ENCODE measurements at regions not wholly inside any gene's neighbourhood (a gene's known extent, or its start where the extent isn't known, plus 50 kb on each side); places are given as distances from the start of the nearest gene placed in this dataset.

DNA sequence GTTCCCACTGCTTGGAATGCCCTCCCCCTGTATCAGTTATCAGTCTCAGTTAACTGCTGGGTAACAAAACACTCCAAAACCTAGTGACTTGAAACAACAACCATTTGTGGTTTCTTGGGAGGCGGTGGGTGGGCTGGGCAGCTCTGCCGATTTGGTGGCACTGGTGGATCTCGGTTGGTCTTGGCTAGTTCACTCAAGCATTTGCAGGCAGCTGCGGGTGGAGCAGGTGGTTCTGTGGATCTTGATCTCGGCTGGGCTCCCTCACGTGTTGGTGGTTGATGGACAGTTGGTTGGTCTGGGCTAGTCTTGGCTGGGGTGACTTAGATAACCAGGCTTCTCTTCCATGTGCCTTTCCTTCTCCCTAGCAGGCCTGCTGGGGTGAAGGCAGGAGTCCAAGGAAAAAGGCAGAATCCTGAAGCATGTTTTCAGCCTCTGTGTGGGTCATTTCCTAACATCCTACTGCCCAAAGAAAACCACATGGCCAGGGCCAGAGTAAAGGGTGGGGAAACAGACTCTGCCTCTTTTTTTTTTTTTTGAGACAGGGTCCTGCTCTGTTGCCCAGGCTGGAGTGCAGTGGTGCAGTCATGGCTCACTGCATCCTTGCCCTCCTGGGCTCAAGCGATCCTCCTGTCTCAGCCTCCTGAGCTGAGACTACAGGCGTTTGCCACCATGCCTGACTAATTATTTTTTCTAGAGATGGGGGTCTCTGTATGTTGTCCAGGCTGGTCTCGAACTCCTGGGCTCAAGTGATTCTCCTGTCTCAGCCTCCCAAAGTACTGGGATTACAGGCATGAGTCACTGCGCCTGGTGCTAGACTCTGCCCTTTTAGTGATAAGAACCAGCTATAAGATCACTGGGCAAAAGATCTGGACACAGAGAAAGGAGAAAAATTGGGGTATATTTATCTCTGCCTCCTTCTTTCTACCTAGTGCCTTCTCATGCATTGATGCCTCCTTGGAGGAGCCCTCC, 183.7 kb downstream of the RGS3 start:
- ChIA-PET POLR2A (no interaction called here), CTCF (interaction anchor here (0.6 to 2.2 kb wide), 5 partner anchors 11 to 139 kb away, joined by 3 to 6 read pairs (median 4); no protein-coding TSS in a partner anchor)

GRCh38 chr9:113648048-113648447, 184.5 kb downstream of the RGS3 start:
- no peaks in the 10 kb centered on the region for H3K36me3 Mint-ChIP-seq (ENCODE audit: low read depth)
- peaks cover 12% of the 10 kb centered on the region for H3K27me3 Mint-ChIP-seq
- CTCF ChIA-PET: interaction anchor here (1.1 to 2.2 kb wide), 3 partner anchors 10 to 14 kb away, joined by 4 to 5 read pairs (median 4); no protein-coding TSS in a partner anchor
- H3K9me3 Mint-ChIP-seq: no peaks in the 10 kb centered on the region
- H3K27ac Mint-ChIP-seq: no peak overlapping the region
- no peak overlapping the region for H3K4me3 Mint-ChIP-seq
- H3K4me1 Mint-ChIP-seq: no peaks in the 10 kb centered on the region
- POLR2A ChIA-PET: no interaction called here
- no peak for DNase-seq

More for the DNA sequence above, 183.7 kb downstream of the RGS3 start:
- no peak overlapping the region for H3K4me3 Mint-ChIP-seq
- H3K9me3 Mint-ChIP-seq: no peaks in the 10 kb centered on the region
- H3K27me3 Mint-ChIP-seq: peaks cover 17% of the 10 kb centered on the region
- H3K27ac Mint-ChIP-seq: no peak overlapping the region
- H3K4me1 Mint-ChIP-seq: no peaks in the 10 kb centered on the region
- DNase-seq: no peak
- no peaks in the 10 kb centered on the region for H3K36me3 Mint-ChIP-seq (ENCODE audit: low read depth)

DNA sequence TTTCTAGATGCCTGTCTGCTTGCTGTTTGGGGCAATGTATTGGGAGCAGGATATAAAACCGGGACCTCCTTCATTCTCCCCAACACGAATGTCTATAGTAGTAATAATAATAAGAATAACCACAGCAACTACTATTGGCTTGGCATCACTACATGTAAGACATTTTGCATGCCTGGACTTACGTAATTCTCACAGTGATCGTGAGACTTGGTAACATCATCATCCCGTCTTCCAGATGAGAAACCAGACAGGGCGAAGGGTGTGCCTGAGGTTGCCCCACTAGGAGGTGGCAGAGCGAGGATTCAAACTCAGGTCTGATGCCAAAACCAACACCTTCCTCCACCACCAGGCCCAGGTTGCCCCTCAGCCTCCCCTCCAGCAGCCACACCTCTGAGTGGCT, 185.1 kb downstream of the RGS3 start:
- no peaks in the 10 kb centered on the region for H3K4me1 Mint-ChIP-seq

GRCh38 chr9:113649054-113649453, 185.5 kb downstream of the RGS3 start:
- ChIA-PET POLR2A (no interaction called here), CTCF (interaction anchor here (1.4 kb wide), 1 partner anchor 9 kb away, joined by 3 read pairs; no protein-coding TSS in a partner anchor)
- Mint-ChIP-seq H3K36me3 (ENCODE audit: low read depth) (no peaks in the 10 kb centered on the region), H3K9me3 (no peaks in the 10 kb centered on the region), H3K27ac (no peak overlapping the region), H3K4me3 (no peak overlapping the region), H3K27me3 (peaks cover 5% of the 10 kb centered on the region), H3K4me1 (no peaks in the 10 kb centered on the region)
- DNase-seq: no peak

More for the DNA sequence above, 185.1 kb downstream of the RGS3 start:
- Mint-ChIP-seq H3K27ac (no peak overlapping the region), H3K27me3 (peaks cover 9% of the 10 kb centered on the region), H3K4me3 (no peak overlapping the region), H3K9me3 (no peaks in the 10 kb centered on the region), H3K36me3 (ENCODE audit: low read depth) (no peaks in the 10 kb centered on the region)
- CTCF ChIA-PET: interaction anchor here (2.2 kb wide), 1 partner anchor 13 kb away, joined by 5 read pairs; no protein-coding TSS in a partner anchor
- POLR2A ChIA-PET: no interaction called here
- DNase-seq: no peak

DNA sequence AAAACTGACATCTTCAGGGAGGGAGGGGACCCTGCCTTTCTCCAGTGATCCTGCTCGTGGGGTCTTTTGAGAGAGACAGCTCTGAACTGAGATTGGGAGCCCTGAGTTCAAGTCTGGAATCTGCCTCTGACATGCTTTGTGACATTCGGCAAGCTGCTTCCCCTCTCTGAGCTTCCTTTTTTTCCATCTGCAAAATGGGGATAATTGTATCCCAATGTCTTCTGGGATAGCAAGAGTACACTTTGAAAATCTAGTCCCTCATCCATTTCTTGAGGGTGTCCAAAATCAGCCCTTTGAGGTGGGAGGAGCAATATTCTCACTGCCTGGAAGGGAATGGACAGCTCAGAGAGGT, 186.3 kb downstream of the RGS3 start:
- Mint-ChIP-seq H3K27me3 (no peaks in the 10 kb centered on the region), H3K4me1 (peaks cover under 1% of the 10 kb centered on the region), H3K4me3 (no peak overlapping the region), H3K27ac (no peak overlapping the region), H3K9me3 (no peaks in the 10 kb centered on the region), H3K36me3 (ENCODE audit: low read depth) (no peaks in the 10 kb centered on the region)
- no peak for DNase-seq
- ChIA-PET CTCF (interaction anchor here (1.2 to 1.5 kb wide), 4 partner anchors 8 to 135 kb away, joined by 3 read pairs; no protein-coding TSS in a partner anchor), POLR2A (no interaction called here)

DNA sequence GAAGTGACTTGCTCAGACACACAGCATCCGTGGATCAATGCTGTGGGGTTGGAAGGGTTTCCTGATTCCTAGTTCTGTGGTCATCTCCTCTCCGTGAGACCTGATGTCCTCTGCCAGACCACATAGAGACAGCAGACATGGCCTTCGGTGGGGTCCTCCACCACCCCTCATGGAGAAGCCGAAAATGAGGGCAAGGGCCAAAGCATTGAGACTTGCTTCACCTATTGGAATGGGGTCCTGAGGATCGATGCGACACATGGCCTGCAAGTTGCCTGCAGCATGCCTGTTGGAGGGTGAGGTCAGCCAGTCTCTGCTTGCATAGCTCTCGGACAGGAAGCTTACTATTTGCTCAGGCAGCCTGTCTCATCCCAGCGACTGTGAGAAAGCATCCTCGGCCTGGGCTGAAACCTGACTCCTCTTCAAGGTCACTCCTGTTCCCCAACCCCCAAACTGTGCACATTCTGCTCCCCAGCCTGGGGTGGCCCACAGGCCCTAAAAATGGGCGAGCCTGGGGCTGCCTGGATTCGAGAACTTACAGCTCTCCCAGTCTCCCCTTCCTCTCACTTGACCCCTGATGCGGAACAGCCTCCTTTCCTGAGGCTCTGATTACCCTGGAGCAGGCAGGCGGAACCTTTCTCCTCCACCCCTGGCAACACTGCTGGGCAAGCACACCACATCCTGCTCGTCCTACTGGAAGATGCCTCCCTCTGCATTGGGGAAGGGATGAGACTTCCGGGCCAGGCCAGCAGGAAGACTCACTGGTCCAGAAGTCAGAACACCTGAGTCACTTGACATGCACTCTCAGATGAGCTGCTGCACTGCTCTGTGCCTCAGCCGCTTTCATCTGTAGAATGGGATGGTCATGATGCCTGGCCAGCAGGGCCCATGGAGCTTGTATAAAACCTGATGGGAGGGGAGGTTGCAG, 186.9 kb downstream of the RGS3 start:
- no peak for DNase-seq
- CTCF ChIA-PET: interaction anchor here (1.2 to 1.5 kb wide), 4 partner anchors 8 to 136 kb away, joined by 3 read pairs; no protein-coding TSS in a partner anchor
- H3K36me3 Mint-ChIP-seq (ENCODE audit: low read depth): no peaks in the 10 kb centered on the region
- no peak overlapping the region for H3K4me3 Mint-ChIP-seq
- POLR2A ChIA-PET: no interaction called here
- H3K4me1 Mint-ChIP-seq: peaks cover 6% of the 10 kb centered on the region
- H3K27ac Mint-ChIP-seq: no peak overlapping the region
- no peaks in the 10 kb centered on the region for H3K9me3 Mint-ChIP-seq
- no peaks in the 10 kb centered on the region for H3K27me3 Mint-ChIP-seq

DNA sequence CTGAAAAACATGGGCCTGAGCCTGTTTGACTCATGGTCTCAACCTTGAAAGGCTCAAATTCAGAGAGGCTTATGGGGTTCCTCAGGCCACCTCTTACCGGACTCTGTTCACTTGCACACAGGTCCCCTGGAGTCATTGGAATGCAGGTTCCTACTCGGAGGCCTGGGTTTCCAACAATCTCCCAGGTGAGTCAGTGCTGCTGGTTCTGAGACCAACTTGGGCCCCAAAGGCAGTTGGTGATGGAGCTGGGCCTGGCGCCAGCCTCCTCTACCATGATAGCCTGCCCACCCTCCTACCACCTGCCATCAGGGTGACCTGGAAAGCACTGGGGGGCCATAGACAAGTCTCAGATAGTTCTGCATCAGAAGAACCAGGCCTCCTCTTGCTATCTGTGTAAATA, 188.4 kb downstream of the RGS3 start:
- Mint-ChIP-seq H3K4me1 (peaks cover 7% of the 10 kb centered on the region), H3K9me3 (no peaks in the 10 kb centered on the region), H3K27me3 (no peaks in the 10 kb centered on the region), H3K27ac (no peak overlapping the region), H3K36me3 (ENCODE audit: low read depth) (no peaks in the 10 kb centered on the region), H3K4me3 (no peak overlapping the region)
- ChIA-PET POLR2A (no interaction called here), CTCF (no interaction called here)
- no peak for DNase-seq

DNA sequence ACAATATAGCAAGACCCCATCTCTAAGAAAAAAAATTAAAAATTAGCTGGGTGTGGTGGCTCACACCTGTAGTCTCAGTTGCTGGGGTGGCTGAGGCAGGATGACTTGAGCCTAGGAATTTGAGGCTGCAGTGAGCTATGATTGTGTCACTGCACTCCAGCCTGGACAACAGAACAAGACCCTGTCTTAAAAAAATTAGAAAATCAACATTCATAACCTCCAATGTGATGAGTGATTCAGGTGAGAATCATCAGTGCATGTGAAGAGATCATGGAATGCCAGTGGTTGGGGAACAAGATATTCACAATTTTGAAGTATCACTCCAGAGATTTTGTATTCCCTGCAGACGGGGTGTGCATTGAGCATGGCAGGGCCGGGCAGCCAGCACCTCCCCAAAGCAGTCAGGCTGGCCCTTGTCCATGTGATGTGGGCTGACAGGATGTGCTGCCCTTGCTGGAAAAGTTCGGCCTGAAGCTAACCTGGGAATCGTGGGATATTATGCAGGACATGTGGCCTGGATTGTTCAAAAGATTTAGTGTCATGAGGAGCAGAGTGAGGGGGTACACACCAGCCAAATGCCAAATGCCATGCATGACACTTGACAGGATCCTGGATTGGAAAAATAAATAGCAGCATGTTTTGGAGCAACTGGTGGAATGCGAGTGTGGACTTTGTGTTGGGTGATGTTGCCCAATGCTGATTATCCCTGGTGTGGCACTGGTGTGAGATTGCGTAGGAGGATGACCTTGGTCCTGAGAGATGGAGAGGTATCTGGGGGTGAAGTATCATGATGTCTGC, 189.0 kb downstream of the RGS3 start:
- H3K4me1 Mint-ChIP-seq: peaks cover 7% of the 10 kb centered on the region
- no peaks in the 10 kb centered on the region for H3K36me3 Mint-ChIP-seq (ENCODE audit: low read depth)
- no peak for DNase-seq
- CTCF ChIA-PET: interaction anchor here (0.8 to 8.9 kb wide), 2 partner anchors 65 to 144 kb away, joined by 3 to 123 read pairs; no protein-coding TSS in a partner anchor
- POLR2A ChIA-PET: no interaction called here
- no peak overlapping the region for H3K27ac Mint-ChIP-seq
- H3K27me3 Mint-ChIP-seq: no peaks in the 10 kb centered on the region
- no peaks in the 10 kb centered on the region for H3K9me3 Mint-ChIP-seq
- no peak overlapping the region for H3K4me3 Mint-ChIP-seq

DNA sequence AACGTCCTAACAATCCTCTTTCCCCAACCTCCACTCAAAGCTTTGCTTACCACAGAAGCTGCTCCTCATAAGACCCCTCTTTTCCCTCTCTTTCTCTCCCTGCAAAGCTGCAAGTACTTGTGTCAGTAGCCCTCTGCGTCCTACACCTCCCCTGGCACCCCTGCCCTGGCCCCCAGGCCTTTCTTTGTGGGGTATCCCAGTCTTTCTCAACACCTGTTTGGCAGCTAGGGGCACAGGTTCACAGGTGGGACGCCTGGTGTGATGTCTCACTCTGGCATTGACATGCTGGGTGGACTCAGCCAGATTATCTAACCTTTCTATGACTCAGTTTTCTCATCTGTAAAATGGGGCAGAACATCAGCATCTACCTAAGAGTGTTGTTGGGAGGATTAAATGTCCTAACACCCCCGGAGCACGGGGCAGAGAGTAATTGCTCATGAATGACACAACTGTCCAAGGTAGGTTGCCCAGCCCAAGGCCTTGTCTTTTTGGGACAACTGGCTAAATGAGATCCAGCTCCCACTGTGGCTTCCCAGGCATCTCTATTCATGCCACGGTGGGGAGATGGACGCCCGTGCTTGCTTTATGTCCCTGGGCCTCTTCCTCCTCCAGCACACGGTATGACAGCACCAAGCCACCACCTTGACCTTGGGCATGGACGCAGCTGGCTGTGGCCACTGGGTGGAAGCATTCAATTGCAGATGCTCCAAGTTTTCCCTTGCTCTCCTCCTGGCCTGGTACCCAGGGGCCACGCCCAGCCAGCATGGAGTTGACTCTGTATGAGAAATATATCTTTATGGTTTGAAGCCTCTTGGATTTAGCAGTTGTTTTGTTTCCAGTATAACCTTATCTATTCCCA, 190.4 kb downstream of the RGS3 start:
- CTCF ChIA-PET: interaction anchor here (0.8 to 8.9 kb wide), 9 partner anchors 10 to 208 kb away, joined by 3 to 123 read pairs (median 4); no protein-coding TSS in a partner anchor
- Mint-ChIP-seq H3K4me3 (no peak overlapping the region), H3K4me1 (peaks cover 9% of the 10 kb centered on the region)

GRCh38 chr9:113654605-113655428, 191.3 kb downstream of the RGS3 start:
- ChIA-PET CTCF (interaction anchor here (0.6 to 8.9 kb wide), 18 partner anchors 9 to 379 kb away, joined by 3 to 123 read pairs (median 4); partner anchors contain the start of genes ALAD, C9orf43, CDC26 and POLE3), POLR2A (no interaction called here)
- Mint-ChIP-seq H3K9me3 (no peaks in the 10 kb centered on the region), H3K4me3 (no peak overlapping the region), H3K36me3 (ENCODE audit: low read depth) (no peaks in the 10 kb centered on the region), H3K27me3 (peaks cover 11% of the 10 kb centered on the region), H3K27ac (no peak overlapping the region), H3K4me1 (peaks cover 9% of the 10 kb centered on the region)
- DNase-seq: no peak

More for the DNA sequence above, 190.4 kb downstream of the RGS3 start:
- POLR2A ChIA-PET: interaction anchor here (0.6 kb wide), 1 partner anchor 367 kb away, joined by 3 read pairs; no protein-coding TSS in a partner anchor
- Mint-ChIP-seq H3K36me3 (ENCODE audit: low read depth) (no peaks in the 10 kb centered on the region), H3K27ac (no peak overlapping the region), H3K9me3 (no peaks in the 10 kb centered on the region), H3K27me3 (peaks cover 2% of the 10 kb centered on the region)
- DNase-seq: no peak
